K562 (cell line): ENCODE measurements at regions not wholly inside any gene's neighbourhood (a gene's known extent, or its start where the extent isn't known, plus 50 kb on each side); places are given as distances from the start of the nearest gene placed in this dataset.

Source experiments
- ATAC-seq: fragments of 200-7000 bp; cut with Tn5 transposase; 3 replicates; pipeline ENCODE4 v1.9.1; 2020; ENCODE audit warnings: moderate library complexity
- BruUV-seq: library from RNA; stranded (reverse); fragments of 400-500 nt; replicated peaks from 2 replicates; lab custom pipeline; 2021; lab: Mats Ljungman, UMichigan
- CTCF ChIA-PET: fragments of 300-600 bp; formaldehyde crosslinking; extraction: SDS; loops from one replicate; lab custom pipeline; 2021; ENCODE audit warnings: low intra/inter-chr PET ratio; lab: Yijun Ruan, JAX
- POLR2A ChIA-PET: fragments of 300-600, 350-650 bp; sonication (Branson Sonifier 250); formaldehyde crosslinking; extraction: SDS; loops from one replicate; lab custom pipeline; 2021; ENCODE audit warnings: antibody characterized with exemption, inconsistent platforms; lab: Yijun Ruan, JAX
- DNase-seq, 4 experiments: peaks; one replicate each; pipeline versions ENCODE4 v3.0.0 to v3.0.0-alpha.2; 2011 to 2018; ENCODE audit warnings: low spot score in 3 of 4, mixed read lengths in 3 of 4; ENCODE audit errors: extremely low read depth in 1 of 4
- FAIRE-seq: peaks from 2 replicates; lab custom pipeline; 2011; peaks lifted over from hg19 to GRCh38; lab: Jason Lieb, UNC
- H2AFZ ChIP-seq: 2 replicates; pipeline ENCODE4 v1.6.0; 2011; ENCODE audit warnings: low read depth, low read length, control low read depth, inconsistent platforms
- H3K27ac ChIP-seq: fragments of 200-600 bp; 3 replicates; pipeline ENCODE4 v1.8.0; 2011; ENCODE audit warnings: low read depth, mild to moderate bottlenecking, control low read depth, inconsistent platforms, low read length, moderate library complexity, mixed read lengths; ENCODE audit errors: extremely low read depth
- H3K27me3 ChIP-seq, 2 experiments: fragments of 300-600 bp in 1 of 2; 2 replicates in 1 of 2; 3 replicates in 1 of 2; pipeline versions ENCODE4 v1.6.0 to v1.8.0; 2011; ENCODE audit warnings: inconsistent platforms in 2 of 2, low read length in 2 of 2, mild to moderate bottlenecking in 1 of 2, mixed read lengths in 1 of 2, moderate library complexity in 1 of 2; ENCODE audit not compliant: control insufficient read depth in 2 of 2, insufficient read depth in 2 of 2
- H3K36me3 ChIP-seq: fragments of 300-600 bp; 3 replicates; pipeline ENCODE4 v1.8.0; 2011; ENCODE audit warnings: mild to moderate bottlenecking, low read length, inconsistent platforms; ENCODE audit not compliant: control insufficient read depth, insufficient read depth
- H3K4me1 ChIP-seq, 2 experiments: fragments of 200-600 bp in 1 of 2; replicated peaks in 1 of 2; 2 replicates in 1 of 2; 3 replicates in 1 of 2; pipeline versions ENCODE4 v1.5.1 to v1.8.0; 2011; ENCODE audit warnings: inconsistent platforms in 2 of 2, low read length in 2 of 2, mild to moderate bottlenecking in 1 of 2, mixed read lengths in 1 of 2, moderate library complexity in 1 of 2; ENCODE audit not compliant: control insufficient read depth in 2 of 2, insufficient read depth in 2 of 2
- H3K4me2 ChIP-seq: 2 replicates; pipeline ENCODE4 v1.6.1; 2011; ENCODE audit warnings: low read length, control low read depth, inconsistent platforms, mixed read lengths; ENCODE audit not compliant: insufficient read depth
- H3K4me3 ChIP-seq: fragments of 200-600 bp; sonication (generic), shearing (Covaris generic); 2 replicates; pipeline ENCODE4 v1.5.1; 2016; ENCODE audit warnings: control low read depth, inconsistent platforms
- H3K79me2 ChIP-seq: fragments of 200-600 bp; 3 replicates; pipeline ENCODE4 v1.8.0; 2011; ENCODE audit warnings: low read length, inconsistent platforms; ENCODE audit not compliant: control insufficient read depth, insufficient read depth
- H3K9ac ChIP-seq, 2 experiments: 2 replicates each; pipeline versions ENCODE4 v1.6.0 to v1.6.1; 2011; ENCODE audit warnings: low read depth in 2 of 2, low read length in 2 of 2, control low read depth in 1 of 2, inconsistent platforms in 1 of 2, mild to moderate bottlenecking in 1 of 2, mixed read lengths in 1 of 2; ENCODE audit not compliant: insufficient read depth in 1 of 2
- H3K9me1 ChIP-seq: one replicate; pipeline ENCODE4 v1.6.0; 2011; ENCODE audit warnings: inconsistent platforms, mild to moderate bottlenecking, low read length, moderate library complexity; ENCODE audit not compliant: control insufficient read depth, insufficient read depth
- H3K9me3 ChIP-seq: replicated peaks from 2 replicates; pipeline ENCODE4 v1.5.1; 2011; ENCODE audit warnings: low read depth, low read length, inconsistent platforms; ENCODE audit not compliant: control insufficient read depth, insufficient read depth
- H4K20me1 ChIP-seq: replicated peaks from 2 replicates; pipeline ENCODE4 v1.6.1; 2011; ENCODE audit warnings: low read length, inconsistent platforms, mixed read lengths; ENCODE audit not compliant: control insufficient read depth, insufficient read depth
- CBX2 ChIP-seq: fragments of 200-600 bp; sonication (generic); IDR thresholded peaks from one replicate; pipeline ENCODE4 v1.6.1; 2012; ENCODE audit warnings: mild to moderate bottlenecking, low read length, inconsistent platforms; ENCODE audit not compliant: insufficient read depth, poor library complexity, severe bottlenecking
- DNMT1 ChIP-seq: fragments of 450-650 bp; IDR thresholded peaks from 2 replicates; pipeline ENCODE4 v1.6.1; 2016; ENCODE audit warnings: antibody characterized with exemption, mild to moderate bottlenecking
- EWSR1 ChIP-seq: fragments of 450-650 bp; IDR thresholded peaks from 2 replicates; pipeline ENCODE4 v1.6.1; 2018; ENCODE audit warnings: borderline replicate concordance, mild to moderate bottlenecking, low read depth, moderate library complexity; ENCODE audit not compliant: partially characterized antibody
- FOSL1 ChIP-seq: fragments of 200-800 bp; sonication (Bioruptor generic); conservative IDR thresholded peaks from 2 replicates; pipeline ENCODE4 v1.6.1; 2016; ENCODE audit warnings: missing genetic modification characterization, missing compliant biosample characterization
- FOXJ3 ChIP-seq: sonication (generic); formaldehyde crosslinking; IDR thresholded peaks from 2 replicates; pipeline ENCODE4 v1.4.0; 2020; ENCODE audit warnings: mild to moderate bottlenecking, missing genetic modification reagents
- GATAD2A ChIP-seq: fragments of 450-650 bp; IDR thresholded peaks from 2 replicates; pipeline ENCODE4 v1.6.1; 2017
- MECOM ChIP-seq: fragments of 250-450 bp; sonication (Bioruptor Pico); IDR thresholded peaks from 2 replicates; pipeline ENCODE4 v1.8.0; 2022; ENCODE audit warnings: inconsistent platforms
- TEAD2 ChIP-seq: fragments of 450-650 bp; IDR thresholded peaks from 2 replicates; pipeline ENCODE4 v1.6.1; 2016; ENCODE audit warnings: missing genetic modification characterization, control low read depth, missing compliant biosample characterization
- WGBS: fragments of 100-300 bp; shearing (Covaris generic); methylation state at CpG from one replicate; pipeline ENCODE4 v1.1.6; 2016; ENCODE audit warnings: low coverage, mixed read lengths; ENCODE audit not compliant: insufficient coverage; ENCODE audit errors: missing lambda C conversion rate; 5-methylcytosine and 5-hydroxymethylcytosine counted together
- in situ Hi-C: fragments of 300-500 bp; cut with MboI; formaldehyde crosslinking; loops from 4 replicates; pipeline ENCODE4 v1.15.0; 2018; ENCODE audit warnings: inconsistent platforms, mixed read lengths
- intact Hi-C: fragments of 100-400 bp; cut with micrococcal nuclease; formaldehyde crosslinking; loops from 2 replicates; pipeline ENCODE4 v1.14.2; 2022

- no peak overlapping the region for H3K4me3 ChIP-seq
- no TSS peak for BruUV-seq
- no peaks in the 10 kb centered on the region for H3K27me3 ChIP-seq
- intact Hi-C loops (no loop called here), in situ Hi-C loops (no loop called here)
- no peaks in the 10 kb centered on the region for H3K79me2 ChIP-seq
- H3K4me2 ChIP-seq: no peak overlapping the region
- CTCF ChIA-PET: no interaction called here
- FAIRE-seq: no peak
- H3K9me1 ChIP-seq: no peaks in the 10 kb centered on the region
- POLR2A ChIA-PET: no interaction called here
- H3K9me3 ChIP-seq: 0 out of 2 replicates have a peak, but pooled peaks cover 1% of the 10 kb centered on the region
- H3K36me3 ChIP-seq: no peaks in the 10 kb centered on the region
- no peak overlapping the region for H3K9ac ChIP-seq
- H2AFZ ChIP-seq: no peak overlapping the region
- WGBS: 6% methylated on average over 2 of the region's 2 CpGs
- no peak for TF ChIP-seq FOXJ3 (CRISPR knock-in tag)
- TF ChIP-seq GATAD2A: no peak
- TF ChIP-seq EWSR1: no peak
- no peak for TF ChIP-seq DNMT1
- no peak for TF ChIP-seq CBX2
- TF ChIP-seq TEAD2 (tag): no peak
- no peak for TF ChIP-seq MECOM (CRISPR knock-in tag)
- TF ChIP-seq FOSL1 (tag): no peak
- ATAC-seq: no peak
- no peaks in the 10 kb centered on the region for H4K20me1 ChIP-seq
- peaks cover 0 to 15% of the 10 kb centered on the region in 2 experiments; a peak in 2 of 5 replicates for H3K4me1 ChIP-seq
- no peak for DNase-seq
- no peak overlapping the region for H3K27ac ChIP-seq
These were observed 419.8 kb downstream of the PLK2 start for GRCh38 chr5:58040044-58040443.
